HG03558 (cell line): ENCODE measurements at regions not wholly inside any gene's neighbourhood (a gene's known extent, or its start where the extent isn't known, plus 50 kb on each side); places are given as distances from the start of the nearest gene placed in this dataset.

Experiments
- ATAC-seq: cut with Tn5 transposase; IDR thresholded peaks from one replicate; pipeline ENCODE4 v1.9.1; 2021; ENCODE audit warnings: moderate number of reproducible peaks; ENCODE audit not compliant: unreplicated experiment; ENCODE audit errors: extremely low read depth

GRCh38 chr4:62816566-62816965 is 1592.7 kb downstream of the TECRL start:
- no peak for ATAC-seq

- no peak for ATAC-seq
Measured at GRCh38 chr4:62814510-62815047, 1594.7 kb downstream of the TECRL start.

GRCh38 chr4:62806816-62807215 is 1602.4 kb downstream of the TECRL start:
- no peak for ATAC-seq

- no peak for ATAC-seq
Measured at GRCh38 chr4:62804075-62804474, 1603.9 kb downstream of the ADGRL3 start.

GRCh38 chr4:62797221-62797620 is 1597.1 kb downstream of the ADGRL3 start:
- no peak for ATAC-seq

GRCh38 chr4:62791386-62791785 is 1591.3 kb downstream of the ADGRL3 start:
- ATAC-seq = no peak

GRCh38 chr4:62771983-62772557 is 1571.9 kb downstream of the ADGRL3 start:
- no peak for ATAC-seq

GRCh38 chr4:62740296-62740695 is 1540.2 kb downstream of the ADGRL3 start:
- no peak for ATAC-seq

GRCh38 chr4:62717154-62717553 is 1517.0 kb downstream of the ADGRL3 start:
- ATAC-seq = no peak

GRCh38 chr4:62711575-62711974 is 1511.4 kb downstream of the ADGRL3 start:
- ATAC-seq = no peak

GRCh38 chr4:62709618-62710252 is 1509.6 kb downstream of the ADGRL3 start:
- no peak for ATAC-seq

GRCh38 chr4:62706423-62706822 is 1506.3 kb downstream of the ADGRL3 start:
- no peak for ATAC-seq

- ATAC-seq = no peak
Measured at GRCh38 chr4:62683799-62684566, 1483.9 kb downstream of the ADGRL3 start.

- no peak for ATAC-seq
Measured at GRCh38 chr4:62676962-62677361, 1476.8 kb downstream of the ADGRL3 start.

GRCh38 chr4:62670514-62670913 is 1470.4 kb downstream of the ADGRL3 start:
- ATAC-seq = no peak

- no peak for ATAC-seq
Measured at GRCh38 chr4:62661821-62662220, 1461.7 kb downstream of the ADGRL3 start.

GRCh38 chr4:62656006-62656405 is 1455.9 kb downstream of the ADGRL3 start:
- no peak for ATAC-seq

- ATAC-seq = no peak
Measured at GRCh38 chr4:62644372-62644771, 1444.2 kb downstream of the ADGRL3 start.

GRCh38 chr4:62640296-62640695 is 1440.2 kb downstream of the ADGRL3 start:
- no peak for ATAC-seq

- ATAC-seq = no peak
Measured at GRCh38 chr4:62627671-62628070, 1427.5 kb downstream of the ADGRL3 start.

GRCh38 chr4:62627141-62627540 is 1427.0 kb downstream of the ADGRL3 start:
- ATAC-seq = no peak
